ENCODE measurements at regions not wholly inside any gene's neighbourhood (a gene's known extent, or its start where the extent isn't known, plus 50 kb on each side); places are given as distances from the start of the nearest gene placed in this dataset.
"Not testable (repeated sequence)": the region's sequence is repeated elsewhere in the genome, so short reads cannot be mapped to it uniquely, and the experiment has no call there.

- DNase-seq (ENCODE audit: low read depth): no peak
These were observed 173.1 kb upstream of the CDIN1 start for GRCh38 chr15:36406366-36406765.

GRCh38 chr15:36406911-36407310 is 172.5 kb upstream of the CDIN1 start:
- DNase-seq (ENCODE audit: low read depth): no peak

GRCh38 chr15:36407647-36408046 is 171.8 kb upstream of the CDIN1 start:
- DNase-seq (ENCODE audit: low read depth): no peak

GRCh38 chr15:36409819-36410218 is 169.6 kb upstream of the CDIN1 start:
- DNase-seq (ENCODE audit: low read depth): no peak

GRCh38 chr15:36414670-36415069 is 164.8 kb upstream of the CDIN1 start:
- DNase-seq (ENCODE audit: low read depth): no peak

- DNase-seq (ENCODE audit: low read depth): no peak
These were observed 163.8 kb upstream of the CDIN1 start for GRCh38 chr15:36415643-36416042.

GRCh38 chr15:36422631-36423030 is 156.8 kb upstream of the CDIN1 start:
- DNase-seq (ENCODE audit: low read depth): no peak

GRCh38 chr15:36426691-36427090 is 152.7 kb upstream of the CDIN1 start:
- no peak for DNase-seq (ENCODE audit: low read depth)

GRCh38 chr15:36428102-36428845 is 151.2 kb upstream of the CDIN1 start:
- DNase-seq (ENCODE audit: low read depth): no peak

- no peak for DNase-seq (ENCODE audit: low read depth)
These were observed 149.7 kb upstream of the CDIN1 start for GRCh38 chr15:36429707-36430106.

GRCh38 chr15:36430280-36430679 is 149.1 kb upstream of the CDIN1 start:
- DNase-seq (ENCODE audit: low read depth): no peak

- no peak for DNase-seq (ENCODE audit: low read depth)
These were observed 148.6 kb upstream of the CDIN1 start for GRCh38 chr15:36430726-36431265.

GRCh38 chr15:36432161-36432560 is 147.3 kb upstream of the CDIN1 start:
- no peak for DNase-seq (ENCODE audit: low read depth)

- DNase-seq (ENCODE audit: low read depth): no peak
These were observed 145.2 kb upstream of the CDIN1 start for GRCh38 chr15:36434177-36434576.

- no peak for DNase-seq (ENCODE audit: low read depth)
These were observed 140.9 kb upstream of the CDIN1 start for GRCh38 chr15:36438499-36438898.

- no peak for DNase-seq (ENCODE audit: low read depth)
These were observed 132.1 kb upstream of the CDIN1 start for GRCh38 chr15:36447373-36447772.

GRCh38 chr15:36448418-36448817 is 131.0 kb upstream of the CDIN1 start:
- DNase-seq (ENCODE audit: low read depth): no peak

GRCh38 chr15:36449084-36449661 is 130.3 kb upstream of the CDIN1 start:
- DNase-seq (ENCODE audit: low read depth): no peak

GRCh38 chr15:36449662-36450145 is 129.7 kb upstream of the CDIN1 start:
- no peak for DNase-seq (ENCODE audit: low read depth)

- DNase-seq (ENCODE audit: low read depth): not testable (repeated sequence)
These were observed 125.2 kb upstream of the CDIN1 start for GRCh38 chr15:36454244-36454643.

- DNase-seq (ENCODE audit: low read depth): no peak
These were observed 121.0 kb upstream of the CDIN1 start for GRCh38 chr15:36458411-36458810.

GRCh38 chr15:36465304-36465703 is 114.1 kb upstream of the CDIN1 start:
- no peak for DNase-seq (ENCODE audit: low read depth)

- DNase-seq (ENCODE audit: low read depth): no peak
These were observed 110.7 kb upstream of the CDIN1 start for GRCh38 chr15:36468746-36469145.
